ENCODE measurements at regions not wholly inside any gene's neighbourhood (a gene's known extent, or its start where the extent isn't known, plus 50 kb on each side); places are given as distances from the start of the nearest gene placed in this dataset.
A peak's percentile ranks its signal among the peaks of the same experiment; 100 is the strongest.

DNA sequence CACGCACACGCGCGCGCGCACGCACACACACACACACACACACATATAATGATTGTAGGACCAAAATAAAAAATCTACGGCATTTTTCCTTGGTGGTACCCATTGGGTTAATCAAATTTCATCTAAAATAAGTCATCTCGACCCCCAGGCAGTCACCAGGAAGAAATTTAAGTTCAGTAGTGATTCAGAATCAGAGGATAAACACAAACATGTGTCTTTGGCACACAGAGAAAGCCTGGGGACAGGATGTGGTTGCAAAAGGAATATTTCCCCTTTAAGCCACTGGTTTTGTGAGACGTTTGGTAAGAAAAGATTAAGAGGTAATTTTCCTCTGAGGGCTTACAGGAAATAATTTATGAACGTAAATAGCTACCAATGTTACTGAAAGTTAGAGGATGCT is 171.6 kb upstream of the PIEZO2 start (continued):
- TF ChIP-seq CEBPB (IDR thresholded peaks at IDR 0.05; ENCODE audit: low read depth) = no peak
- no peak for TF ChIP-seq EGR1 (IDR thresholded peaks at IDR 0.05; ENCODE audit: low read depth)

DNA sequence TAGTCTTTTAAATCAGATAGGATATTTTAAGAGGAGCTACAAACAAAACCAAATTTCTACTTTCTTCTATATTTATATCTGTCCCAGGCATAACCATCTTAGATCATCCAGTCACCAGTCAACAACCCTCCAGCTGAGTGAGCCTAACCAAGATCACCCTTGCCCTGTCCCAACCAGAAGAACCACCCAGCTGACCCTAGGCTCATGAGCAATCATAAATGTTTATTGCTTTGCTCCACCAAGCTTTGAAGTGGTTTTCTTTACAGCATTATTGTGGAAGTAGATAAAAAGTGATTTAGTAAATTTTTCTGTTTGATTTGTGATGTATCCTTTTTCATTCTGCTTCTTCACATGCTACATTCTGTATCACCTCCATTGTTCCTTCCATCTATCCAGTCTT is 167.2 kb upstream of the PIEZO2 start:
- Histone ChIP-seq H3K27me3 (ENCODE audit: insufficient read depth, low read length) (peaks cover 21% of the 10 kb centered on the region; the same call in 1 of the 2 replicates), H3K9me2 (ENCODE audit: insufficient read depth) (no peaks in the 10 kb centered on the region), H3K79me2 (ENCODE audit: insufficient read depth, low read length) (no peaks in the 10 kb centered on the region), H3K9me3 (ENCODE audit: control insufficient read depth in 1 of 2, insufficient read depth in 1 of 2, low read depth in 1 of 2, low read length in 2 of 2) (no peaks in the 10 kb centered on the region), H2AFZ (ENCODE audit: low read depth, low read length, poor library complexity, severe bottlenecking) (no peak overlapping the region), H3K4me3 (replicated peaks in 1 of 2; ENCODE audit: low read depth in 1 of 2, low read length in 2 of 2) (no peak overlapping the region), H3K27ac (ENCODE audit: low read depth, low read length) (no peak overlapping the region), H4K20me1 (ENCODE audit: insufficient read depth) (no peaks in the 10 kb centered on the region), H3K9ac (ENCODE audit: low read length) (no peak overlapping the region), H3K4me2 (ENCODE audit: low read length) (no peak overlapping the region), H3K36me3 (ENCODE audit: control insufficient read depth in 1 of 2, insufficient read depth in 2 of 2, low read length in 2 of 2) (no peaks in the 10 kb centered on the region), H3K4me1 (ENCODE audit: control insufficient read depth in 1 of 2, insufficient read depth in 2 of 2, low read length in 2 of 2) (no peaks in the 10 kb centered on the region)
- ChIA-PET CTCF (interaction anchor here (1.0 kb wide), 1 partner anchor 203 kb away, joined by 3 read pairs; no protein-coding TSS in a partner anchor), RAD21 (ENCODE audit: low non-redundant PET in 1 of 2, low total read pairs in 2 of 2, uncharacterized antibody in 2 of 2, unreplicated experiment in 2 of 2) (no interaction called here), POLR2A (no interaction called here)
- TF ChIP-seq EGR1 (IDR thresholded peaks at IDR 0.05; ENCODE audit: low read depth) (no peak), POLR2AphosphoS5 (IDR thresholded peaks at IDR 0.05; ENCODE audit: low read depth, low read length) (no peak), RAD21 (IDR thresholded peaks at IDR 0.05; ENCODE audit: low read depth) (no peak), CBX3 (IDR thresholded peaks at IDR 0.05; ENCODE audit: low read depth) (no peak), ELF1 (IDR thresholded peaks at IDR 0.05; ENCODE audit: borderline replicate concordance, low read depth) (no peak), EZH2phosphoT487 (IDR thresholded peaks at IDR 0.05; ENCODE audit: borderline replicate concordance) (no peak)
- intact Hi-C loops (cut with micrococcal nuclease) = no loop called here
- no peak for ATAC-seq
- BruUV-seq (replicated peaks) = no TSS peak
- no peak for DNase-seq (ENCODE audit: low read depth, low spot score)

DNA sequence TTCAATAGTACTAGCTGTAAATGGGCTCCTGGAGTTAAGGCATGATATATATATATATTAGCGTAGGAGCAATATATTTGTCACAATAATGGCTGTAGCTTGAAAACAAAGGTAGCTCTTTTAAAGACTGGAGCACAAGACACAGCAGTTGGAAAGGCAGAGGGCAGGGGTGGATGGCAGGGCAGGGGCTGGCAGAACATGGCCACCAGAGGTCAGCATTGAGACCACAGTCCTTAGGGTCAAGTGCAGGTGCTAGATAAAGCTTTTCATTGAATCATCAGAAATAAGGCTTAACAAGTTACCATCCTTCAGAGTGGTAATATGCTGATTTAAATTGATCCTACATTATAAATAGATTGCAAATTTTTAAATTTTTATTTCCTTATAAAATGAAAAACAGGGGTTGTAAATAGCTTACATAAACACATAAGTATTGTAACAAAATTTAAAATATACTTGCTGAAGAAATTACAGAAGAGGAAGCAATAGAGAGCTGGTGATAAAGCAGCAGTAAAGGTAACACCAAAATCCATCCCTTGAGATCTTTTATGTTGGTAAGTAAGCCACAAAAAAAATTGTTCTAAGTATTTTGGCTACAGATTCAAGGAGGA is 161.2 kb upstream of the PIEZO2 start:
- H3K9me2 ChIP-seq (ENCODE audit: insufficient read depth) = no peaks in the 10 kb centered on the region
- RAD21 ChIA-PET (ENCODE audit: low non-redundant PET in 1 of 2, low total read pairs in 2 of 2, uncharacterized antibody in 2 of 2, unreplicated experiment in 2 of 2) = interaction anchor here (1.1 to 1.6 kb wide), 5 partner anchors 202 to 243 kb away, joined by 4 to 7 read pairs (median 5); no protein-coding TSS in a partner anchor
- no peaks in the 10 kb centered on the region for H4K20me1 ChIP-seq (ENCODE audit: insufficient read depth)
- H2AFZ ChIP-seq (ENCODE audit: low read depth, low read length, poor library complexity, severe bottlenecking) = no peak overlapping the region
- POLR2A ChIA-PET = no interaction called here
- peak; percentile 22 for DNase-seq (ENCODE audit: low read depth, low spot score)
- H3K9ac ChIP-seq (ENCODE audit: low read length) = no peak overlapping the region
- H3K9me3 ChIP-seq (ENCODE audit: control insufficient read depth in 1 of 2, insufficient read depth in 1 of 2, low read depth in 1 of 2, low read length in 2 of 2) = no peaks in the 10 kb centered on the region
- no peak overlapping the region for H3K27ac ChIP-seq (ENCODE audit: low read depth, low read length)
- no peak overlapping the region for H3K4me3 ChIP-seq (replicated peaks in 1 of 2; ENCODE audit: low read depth in 1 of 2, low read length in 2 of 2)
- no peaks in the 10 kb centered on the region for H3K36me3 ChIP-seq (ENCODE audit: control insufficient read depth in 1 of 2, insufficient read depth in 2 of 2, low read length in 2 of 2)
- intact Hi-C loops (cut with micrococcal nuclease) = loop anchor here (1.0 to 2.0 kb wide), 3 partner anchors 78 to 243 kb away; no protein-coding TSS in a partner anchor
- CTCF ChIA-PET = interaction anchor here (0.7 to 3.6 kb wide), 19 partner anchors 8 to 729 kb away, joined by 3 to 47 read pairs (median 5); no protein-coding TSS in a partner anchor
- peak; percentile 95 for ATAC-seq
- H3K27me3 ChIP-seq (ENCODE audit: insufficient read depth, low read length) = peaks cover 16% of the 10 kb centered on the region; the same call in 1 of the 2 replicates
- no TSS peak for BruUV-seq (replicated peaks)
- H3K4me2 ChIP-seq (ENCODE audit: low read length) = no peak overlapping the region
- H3K79me2 ChIP-seq (ENCODE audit: insufficient read depth, low read length) = no peaks in the 10 kb centered on the region
- no peaks in the 10 kb centered on the region for H3K4me1 ChIP-seq (ENCODE audit: control insufficient read depth in 1 of 2, insufficient read depth in 2 of 2, low read length in 2 of 2)
- TF ChIP-seq, protein P1, sequence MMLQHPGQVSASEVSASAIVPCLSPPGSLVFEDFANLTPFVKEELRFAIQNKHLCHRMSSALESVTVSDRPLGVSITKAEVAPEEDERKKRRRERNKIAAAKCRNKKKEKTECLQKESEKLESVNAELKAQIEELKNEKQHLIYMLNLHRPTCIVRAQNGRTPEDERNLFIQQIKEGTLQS (IDR thresholded peaks at IDR 0.05) = no peak
- TF ChIP-seq JUND (IDR thresholded peaks at IDR 0.05) = no peak
- TF ChIP-seq, protein P2, sequence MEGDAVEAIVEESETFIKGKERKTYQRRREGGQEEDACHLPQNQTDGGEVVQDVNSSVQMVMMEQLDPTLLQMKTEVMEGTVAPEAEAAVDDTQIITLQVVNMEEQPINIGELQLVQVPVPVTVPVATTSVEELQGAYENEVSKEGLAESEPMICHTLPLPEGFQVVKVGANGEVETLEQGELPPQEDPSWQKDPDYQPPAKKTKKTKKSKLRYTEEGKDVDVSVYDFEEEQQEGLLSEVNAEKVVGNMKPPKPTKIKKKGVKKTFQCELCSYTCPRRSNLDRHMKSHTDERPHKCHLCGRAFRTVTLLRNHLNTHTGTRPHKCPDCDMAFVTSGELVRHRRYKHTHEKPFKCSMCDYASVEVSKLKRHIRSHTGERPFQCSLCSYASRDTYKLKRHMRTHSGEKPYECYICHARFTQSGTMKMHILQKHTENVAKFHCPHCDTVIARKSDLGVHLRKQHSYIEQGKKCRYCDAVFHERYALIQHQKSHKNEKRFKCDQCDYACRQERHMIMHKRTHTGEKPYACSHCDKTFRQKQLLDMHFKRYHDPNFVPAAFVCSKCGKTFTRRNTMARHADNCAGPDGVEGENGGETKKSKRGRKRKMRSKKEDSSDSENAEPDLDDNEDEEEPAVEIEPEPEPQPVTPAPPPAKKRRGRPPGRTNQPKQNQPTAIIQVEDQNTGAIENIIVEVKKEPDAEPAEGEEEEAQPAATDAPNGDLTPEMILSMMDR (IDR thresholded peaks at IDR 0.05 in 2 of 3, conservative IDR thresholded peaks at IDR 0.05 in 1 of 3; ENCODE audit: borderline replicate concordance in 1 of 3, insufficient read depth in 1 of 3, low read depth in 2 of 3, low read length in 2 of 3) = peak; percentile 50 to 91 (median 83); a peak in 5 of 6 replicates
- no peak for TF ChIP-seq SRF (IDR thresholded peaks at IDR 0.05; ENCODE audit: low read depth)
- no peak for TF ChIP-seq ZFX (IDR thresholded peaks at IDR 0.05)
- no peak for TF ChIP-seq CBX3 (IDR thresholded peaks at IDR 0.05; ENCODE audit: low read depth)
- no peak for TF ChIP-seq SIN3A (IDR thresholded peaks at IDR 0.05; ENCODE audit: low read depth)
- TF ChIP-seq CEBPB (IDR thresholded peaks at IDR 0.05; ENCODE audit: low read depth) = no peak
- TF ChIP-seq TCF7L2 (IDR thresholded peaks at IDR 0.05; ENCODE audit: borderline replicate concordance, extremely low read depth, insufficient read depth, insufficient read length) = no peak
- TF ChIP-seq FOSL1 (IDR thresholded peaks at IDR 0.05; ENCODE audit: low read depth) = no peak
- TF ChIP-seq SP1 (IDR thresholded peaks at IDR 0.05; ENCODE audit: low read depth) = no peak
- no peak for TF ChIP-seq EZH2 (IDR thresholded peaks at IDR 0.05)
- TF ChIP-seq RAD21 (IDR thresholded peaks at IDR 0.05; ENCODE audit: low read depth) = peak; percentile 44

Data from HCT116 (cell line).